PC-9 (cell line): ENCODE measurements at regions not wholly inside any gene's neighbourhood (a gene's known extent, or its start where the extent isn't known, plus 50 kb on each side); places are given as distances from the start of the nearest gene placed in this dataset.

Experiments used
- BruUV-seq: library from RNA; stranded (reverse); fragments of 400-500 nt; replicated peaks from 2 replicates; lab custom pipeline; 2021; lab: Mats Ljungman, UMichigan
- CTCF ChIA-PET: fragments of 300-600 bp; sonication (Branson Sonifier 250); formaldehyde crosslinking; loops from one replicate; lab custom pipeline; 2022; ENCODE audit warnings: antibody characterized with exemption; lab: Charles Lee
- POLR2A ChIA-PET: fragments of 300-600 bp; sonication (Branson Sonifier 250); formaldehyde crosslinking; loops from one replicate; lab custom pipeline; 2022; ENCODE audit warnings: antibody characterized with exemption; ENCODE audit not compliant: unreplicated experiment; lab: Charles Lee
- DNase-seq, 2 experiments: peaks; one replicate each; pipeline versions ENCODE4 v3.0.0 to v3.0.0-alpha.2; 2015 to 2022; ENCODE audit warnings: mixed read lengths in 1 of 2
- H2AFZ ChIP-seq: fragments of 200-600 bp; sonication (generic); 2 replicates; pipeline ENCODE4 v1.8.1; 2017; ENCODE audit warnings: antibody characterized with exemption
- H3F3A ChIP-seq: fragments of 200-600 bp; sonication (generic); 2 replicates; pipeline ENCODE4 v1.8.1; 2017; ENCODE audit warnings: antibody characterized with exemption, mild to moderate bottlenecking, low read depth; ENCODE audit not compliant: insufficient read depth
- H3K27ac ChIP-seq: fragments of 200-600 bp; sonication (generic); 2 replicates; pipeline ENCODE4 v1.6.1; 2016; ENCODE audit warnings: mixed run types
- H3K27me3 ChIP-seq: fragments of 200-600 bp; sonication (generic); 2 replicates; pipeline ENCODE4 v1.6.1; 2016; ENCODE audit warnings: low read depth, mixed run types; ENCODE audit not compliant: insufficient read depth
- H3K36me3 ChIP-seq: fragments of 200-600 bp; sonication (generic); 2 replicates; pipeline ENCODE4 v1.6.1; 2016; ENCODE audit warnings: low read depth, mixed run types
- H3K4me1 ChIP-seq: fragments of 200-600 bp; sonication (generic); replicated peaks from 2 replicates; pipeline ENCODE4 v1.6.1; 2016; ENCODE audit warnings: mixed run types; ENCODE audit not compliant: insufficient read depth
- H3K4me2 ChIP-seq: fragments of 200-600 bp; sonication (generic); 2 replicates; pipeline ENCODE4 v1.6.1; 2017; ENCODE audit warnings: mixed run types
- H3K4me3 ChIP-seq: fragments of 200-600 bp; sonication (generic); 2 replicates; pipeline ENCODE4 v1.6.1; 2016; ENCODE audit warnings: mixed run types
- H3K79me2 ChIP-seq: fragments of 200-600 bp; sonication (generic); 2 replicates; pipeline ENCODE4 v1.6.1; 2017; ENCODE audit warnings: low read depth, mixed run types
- H3K9me2 ChIP-seq: fragments of 200-600 bp; sonication (generic); 2 replicates; pipeline ENCODE4 v1.8.1; 2017; ENCODE audit warnings: mild to moderate bottlenecking; ENCODE audit not compliant: insufficient read depth
- H3K9me3 ChIP-seq: fragments of 200-600 bp; sonication (generic); 2 replicates; pipeline ENCODE4 v1.8.1; 2016; ENCODE audit warnings: low read depth; ENCODE audit not compliant: insufficient read depth
- H4K20me1 ChIP-seq: fragments of 200-600 bp; sonication (generic); 2 replicates; pipeline ENCODE4 v1.8.1; 2017; ENCODE audit not compliant: insufficient read depth
- EZH2 ChIP-seq: fragments of 200-600 bp; sonication (generic); IDR thresholded peaks from 2 replicates; pipeline ENCODE4 v1.8.0; 2017; ENCODE audit warnings: antibody characterized with exemption, low read depth
- intact Hi-C: fragments of 100-400 bp; cut with micrococcal nuclease; formaldehyde crosslinking; loops from one replicate; pipeline ENCODE4 v1.10.0; 2022; ENCODE audit not compliant: unreplicated experiment
- TF ChIP-seq, protein P1 (sequence below): fragments of 200-600 bp; sonication (generic); conservative IDR thresholded peaks from 2 replicates; pipeline ENCODE4 v1.6.1; 2017; ENCODE audit warnings: mixed run types, antibody characterized with exemption, mild to moderate bottlenecking, moderate library complexity

DNA sequence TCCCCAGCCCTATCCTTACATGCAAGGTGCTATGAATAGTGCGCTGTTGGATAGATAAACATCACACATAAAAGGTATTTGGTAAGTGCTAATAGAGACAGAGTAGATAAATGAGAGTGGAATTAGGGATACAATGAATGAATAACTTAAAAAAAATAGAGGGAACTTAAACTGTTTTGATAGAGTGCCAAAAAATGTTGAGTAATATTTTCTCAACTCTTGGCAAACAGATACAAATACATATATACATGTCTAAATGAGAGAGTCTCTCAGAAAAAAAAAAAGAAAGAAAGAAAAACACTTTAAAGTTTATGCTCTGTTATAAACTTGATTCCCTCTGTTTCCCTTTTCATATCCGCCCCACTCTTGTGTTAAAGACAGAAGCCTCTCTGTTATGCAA is 667.4 kb downstream of the ROBO2 start:
- Histone ChIP-seq H3K9me3 (0 out of 2 replicates have a peak, but pooled peaks cover 3% of the 10 kb centered on the region), H3K4me2 (no peak overlapping the region), H3K9me2 (no peaks in the 10 kb centered on the region), H2AFZ (no peak overlapping the region), H3K27me3 (no peaks in the 10 kb centered on the region), H3K36me3 (no peaks in the 10 kb centered on the region), H4K20me1 (no peaks in the 10 kb centered on the region), H3K79me2 (no peaks in the 10 kb centered on the region), H3K27ac (no peak overlapping the region), H3F3A (no peaks in the 10 kb centered on the region), H3K4me1 (no peaks in the 10 kb centered on the region), H3K4me3 (no peak overlapping the region)
- no TSS peak for BruUV-seq
- TF ChIP-seq EZH2 = no peak
- TF ChIP-seq, protein P1, sequence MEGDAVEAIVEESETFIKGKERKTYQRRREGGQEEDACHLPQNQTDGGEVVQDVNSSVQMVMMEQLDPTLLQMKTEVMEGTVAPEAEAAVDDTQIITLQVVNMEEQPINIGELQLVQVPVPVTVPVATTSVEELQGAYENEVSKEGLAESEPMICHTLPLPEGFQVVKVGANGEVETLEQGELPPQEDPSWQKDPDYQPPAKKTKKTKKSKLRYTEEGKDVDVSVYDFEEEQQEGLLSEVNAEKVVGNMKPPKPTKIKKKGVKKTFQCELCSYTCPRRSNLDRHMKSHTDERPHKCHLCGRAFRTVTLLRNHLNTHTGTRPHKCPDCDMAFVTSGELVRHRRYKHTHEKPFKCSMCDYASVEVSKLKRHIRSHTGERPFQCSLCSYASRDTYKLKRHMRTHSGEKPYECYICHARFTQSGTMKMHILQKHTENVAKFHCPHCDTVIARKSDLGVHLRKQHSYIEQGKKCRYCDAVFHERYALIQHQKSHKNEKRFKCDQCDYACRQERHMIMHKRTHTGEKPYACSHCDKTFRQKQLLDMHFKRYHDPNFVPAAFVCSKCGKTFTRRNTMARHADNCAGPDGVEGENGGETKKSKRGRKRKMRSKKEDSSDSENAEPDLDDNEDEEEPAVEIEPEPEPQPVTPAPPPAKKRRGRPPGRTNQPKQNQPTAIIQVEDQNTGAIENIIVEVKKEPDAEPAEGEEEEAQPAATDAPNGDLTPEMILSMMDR = no peak
- POLR2A ChIA-PET = no interaction called here
- CTCF ChIA-PET = no interaction called here
- intact Hi-C loops = no loop called here
- DNase-seq = no peak

DNA sequence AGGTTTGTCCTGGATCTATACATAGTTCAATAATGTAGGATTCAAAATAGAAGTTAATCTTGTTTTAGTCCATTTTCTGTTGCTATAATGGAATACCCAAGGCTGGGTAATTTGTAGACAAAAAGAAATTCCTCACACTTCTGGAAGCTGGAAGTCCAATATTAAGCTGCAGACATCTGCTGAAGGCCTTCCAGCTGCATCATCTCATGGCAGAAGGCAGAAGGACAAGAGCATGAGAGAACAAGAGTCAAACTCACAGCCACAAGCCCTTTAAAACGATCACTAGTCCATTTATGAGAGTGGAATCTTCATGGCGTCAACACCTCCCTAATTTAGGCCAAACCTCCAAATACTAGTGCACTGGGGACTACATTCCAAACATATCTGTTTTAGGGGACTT is 669.3 kb downstream of the ROBO2 start:
- Histone ChIP-seq H3K79me2 (no peaks in the 10 kb centered on the region), H3K9me2 (no peaks in the 10 kb centered on the region), H3K4me2 (no peak overlapping the region), H2AFZ (no peak overlapping the region), H3K4me3 (no peak overlapping the region), H3F3A (no peaks in the 10 kb centered on the region), H3K36me3 (no peaks in the 10 kb centered on the region), H4K20me1 (no peaks in the 10 kb centered on the region), H3K27me3 (no peaks in the 10 kb centered on the region), H3K27ac (no peak overlapping the region), H3K9me3 (0 out of 2 replicates have a peak, but pooled peaks cover 3% of the 10 kb centered on the region), H3K4me1 (no peaks in the 10 kb centered on the region)
- POLR2A ChIA-PET = no interaction called here
- BruUV-seq = no TSS peak
- intact Hi-C loops = no loop called here
- DNase-seq = no peak
- CTCF ChIA-PET = no interaction called here
- no peak for TF ChIP-seq EZH2
- TF ChIP-seq, protein P1 = no peak

DNA sequence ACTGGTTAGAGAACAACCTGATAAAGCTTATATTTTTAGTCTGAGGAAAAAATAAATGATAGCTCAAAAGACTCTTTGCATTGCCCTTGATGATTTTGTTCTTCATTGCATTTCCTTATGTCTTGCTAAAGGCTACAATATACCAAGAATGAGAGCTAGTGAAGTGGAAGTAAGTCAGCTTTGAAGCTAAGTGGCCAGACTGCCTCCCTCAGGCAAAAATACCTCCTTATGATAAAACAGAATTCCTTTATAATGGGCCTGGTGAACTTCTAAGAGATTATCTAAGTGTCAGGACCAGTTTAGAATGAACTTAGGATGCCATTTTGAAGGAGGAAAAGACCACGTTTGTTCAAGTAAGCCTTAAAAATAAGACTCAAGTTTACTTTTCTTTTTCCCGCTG is 678.4 kb downstream of the ROBO2 start:
- H3K79me2 ChIP-seq = no peaks in the 10 kb centered on the region
- CTCF ChIA-PET = no interaction called here
- no peaks in the 10 kb centered on the region for H4K20me1 ChIP-seq
- no TSS peak for BruUV-seq
- H3K27ac ChIP-seq = no peak overlapping the region
- 0 out of 2 replicates have a peak, but pooled peaks cover 5% of the 10 kb centered on the region for H3K9me3 ChIP-seq
- intact Hi-C loops = loop anchor here (2.0 kb wide), 1 partner anchor 68 kb away; no protein-coding TSS in a partner anchor
- H2AFZ ChIP-seq = no peak overlapping the region
- no peaks in the 10 kb centered on the region for H3K9me2 ChIP-seq
- H3F3A ChIP-seq = no peaks in the 10 kb centered on the region
- POLR2A ChIA-PET = interaction anchor here (0.6 kb wide), 1 partner anchor 762 kb away, joined by 6 read pairs; no protein-coding TSS in a partner anchor
- TF ChIP-seq EZH2 = no peak
- TF ChIP-seq, protein P1 = no peak
- no peaks in the 10 kb centered on the region for H3K27me3 ChIP-seq
- no peak overlapping the region for H3K4me3 ChIP-seq
- no peaks in the 10 kb centered on the region for H3K4me1 ChIP-seq
- no peaks in the 10 kb centered on the region for H3K36me3 ChIP-seq
- no peak for DNase-seq
- no peak overlapping the region for H3K4me2 ChIP-seq
